Heart left ventricle (tissue), 16 donors: ENCODE measurements at regions not wholly inside any gene's neighbourhood (a gene's known extent, or its start where the extent isn't known, plus 50 kb on each side); places are given as distances from the start of the nearest gene placed in this dataset.

Experiments used
- ATAC-seq, 4 donors: fragments of 200-7000 bp; cut with Tn5 transposase; one replicate each; pipeline ENCODE4 v1.9.1; 2020 to 2022; ENCODE audit warnings: moderate library complexity in 4 of 4, mild to moderate bottlenecking in 3 of 4, moderate number of reproducible peaks in 1 of 4
- DNase-seq, 5 donors: peaks; one replicate each; pipeline ENCODE4 v3.0.0-alpha.2; 2020
- H3K27ac ChIP-seq, 12 donors: fragments of 200-600 bp; sonication (generic) in 4 of 12; one replicate each; pipeline versions ENCODE4 v1.5.0 to v1.8.0; 2016 to 2022; ENCODE audit warnings: mild to moderate bottlenecking in 2 of 12
- H3K27me3 ChIP-seq, 9 donors: fragments of 200-600 bp; sonication (generic) in 2 of 9; one replicate each; pipeline versions ENCODE4 v1.5.1 to v1.8.0; 2016 to 2022; ENCODE audit warnings: mild to moderate bottlenecking in 3 of 9
- H3K36me3 ChIP-seq, 9 donors: fragments of 200-600 bp; sonication (generic) in 2 of 9; one replicate each; pipeline versions ENCODE4 v1.5.0 to v1.8.0; 2018 to 2022; ENCODE audit warnings: mild to moderate bottlenecking in 2 of 9
- H3K4me1 ChIP-seq, 12 donors: fragments of 200-600 bp; sonication (generic) in 4 of 12; one replicate each; pipeline versions ENCODE4 v1.5.0 to v1.8.0; 2016 to 2022; ENCODE audit warnings: mild to moderate bottlenecking in 3 of 12
- H3K4me3 ChIP-seq, 12 donors: fragments of 200-600 bp; sonication (generic) in 4 of 12; one replicate each; pipeline versions ENCODE4 v1.5.0 to v1.8.0; 2017 to 2022; ENCODE audit warnings: mild to moderate bottlenecking in 9 of 12, moderate library complexity in 4 of 12
- H3K9me3 ChIP-seq, 12 donors: fragments of 200-600 bp; sonication (generic) in 4 of 12; one replicate each; pipeline versions ENCODE4 v1.5.0 to v1.8.0; 2016 to 2022; ENCODE audit warnings: mild to moderate bottlenecking in 1 of 12
- POLR2A ChIP-seq, 2 donors: fragments of 450-650 bp; IDR thresholded peaks; one replicate each; pipeline ENCODE4 v1.6.1; 2017; ENCODE audit warnings: antibody characterized with exemption in 2 of 2, mild to moderate bottlenecking in 2 of 2, moderate library complexity in 2 of 2
- WGBS, 4 donors: extraction: QIAGEN DNeasy Blood & Tissue Kit in 2 of 4; methylation state at CpG; one replicate each; pipeline versions ENCODE4 v1.1.5 to v1.1.7; 2013 to 2018; 5-methylcytosine and 5-hydroxymethylcytosine counted together
- intact Hi-C, 10 donors: fragments of 100-400 bp; cut with DNase I; formaldehyde crosslinking; loops; one replicate each; pipeline versions ENCODE4 v1.11.1 to v1.14.2; 2022
- TF ChIP-seq, protein P1 (sequence below), 12 donors: fragments of 200-600 bp; sonication (generic) in 4 of 12; IDR thresholded peaks; one replicate each; pipeline versions ENCODE4 v1.5.0 to v1.8.0; 2018 to 2022; ENCODE audit warnings: antibody characterized with exemption in 12 of 12, mild to moderate bottlenecking in 5 of 12
- donor health status: ischemic (EF 13 %, LVEDD 7.1; RV severe dilation, severe dysfunction).
- donor health status: healthy with polysubstance abuse.
- donor health status: DM: no; HTN: yes; CAD: no.
- donor health status: DM: no; HTN: no; CAD: no.
- donor health status: ischemic (EF 25% LVEDD 6.9; RV normal size, moderate dysfunction).
- donor health status: ischemic (EF 25% LVEDD 5.7; RV mildly dilated, moderate dysfunction).
- donor health status: healthy.
- donor health status: DM: yes; HTN: yes; CAD: no.
- donor health status: ischemic (EF 35%, LVEDD 5.7; RV mildly dilated, moderate dysfunction).
- donor health status: nonischemic (EF 11% LVEDD 7.7; RV severe dilation, severe dysfunction).
- donor health status: DM: yes; HTN: yes; CAD: no.
- donor health status: PGD.
- donor health status: ischemic (EF 29% LVEDD 5.4; RV normal size, mild dysfunction).
- donor health status: nonischemic (EF 23%, LVEDD 6.1; RV moderate dilation, normal function).

DNA sequence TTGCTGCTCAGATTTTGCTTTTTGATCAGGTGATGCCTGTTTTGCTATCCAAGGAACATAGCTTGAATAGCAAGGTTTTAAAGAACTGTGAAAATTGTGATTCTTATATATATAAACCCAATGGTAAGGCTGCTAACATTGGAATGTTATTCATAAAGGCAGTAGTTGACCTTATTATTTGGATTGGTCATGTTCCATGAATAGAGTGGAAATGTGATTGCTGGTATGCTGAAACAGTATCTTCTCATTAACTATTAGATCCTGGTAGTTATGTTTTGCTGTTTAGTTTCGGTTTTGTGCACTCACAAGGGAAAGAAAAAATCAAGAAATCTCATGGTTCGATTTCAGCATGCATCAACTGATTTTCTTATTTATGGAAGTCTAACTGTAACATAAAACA lies 78.7 kb upstream of the NPHP3 start:
- Histone ChIP-seq H3K36me3 (no peaks in the 10 kb centered on the region), H3K27me3 (no peaks in the 10 kb centered on the region), H3K27ac (peak overlapping the region in 1 of 12 donors; percentile 15), H3K9me3 (peaks cover 0 to 4% (median 0%) of the 10 kb centered on the region in 12 donors), H3K4me3 (no peak overlapping the region), H3K4me1 (peaks cover 0 to 3% (median 0%) of the 10 kb centered on the region in 12 donors)
- no peak for ATAC-seq
- TF ChIP-seq POLR2A (IDR thresholded peaks at IDR 0.05), result no peak
- TF ChIP-seq, protein P1, sequence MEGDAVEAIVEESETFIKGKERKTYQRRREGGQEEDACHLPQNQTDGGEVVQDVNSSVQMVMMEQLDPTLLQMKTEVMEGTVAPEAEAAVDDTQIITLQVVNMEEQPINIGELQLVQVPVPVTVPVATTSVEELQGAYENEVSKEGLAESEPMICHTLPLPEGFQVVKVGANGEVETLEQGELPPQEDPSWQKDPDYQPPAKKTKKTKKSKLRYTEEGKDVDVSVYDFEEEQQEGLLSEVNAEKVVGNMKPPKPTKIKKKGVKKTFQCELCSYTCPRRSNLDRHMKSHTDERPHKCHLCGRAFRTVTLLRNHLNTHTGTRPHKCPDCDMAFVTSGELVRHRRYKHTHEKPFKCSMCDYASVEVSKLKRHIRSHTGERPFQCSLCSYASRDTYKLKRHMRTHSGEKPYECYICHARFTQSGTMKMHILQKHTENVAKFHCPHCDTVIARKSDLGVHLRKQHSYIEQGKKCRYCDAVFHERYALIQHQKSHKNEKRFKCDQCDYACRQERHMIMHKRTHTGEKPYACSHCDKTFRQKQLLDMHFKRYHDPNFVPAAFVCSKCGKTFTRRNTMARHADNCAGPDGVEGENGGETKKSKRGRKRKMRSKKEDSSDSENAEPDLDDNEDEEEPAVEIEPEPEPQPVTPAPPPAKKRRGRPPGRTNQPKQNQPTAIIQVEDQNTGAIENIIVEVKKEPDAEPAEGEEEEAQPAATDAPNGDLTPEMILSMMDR (IDR thresholded peaks at IDR 0.05), result no peak
- no peak for DNase-seq
- intact Hi-C loops, result no loop called here
- WGBS, 4 donors, result 53 to 57% (median 54%) methylated on average over 2 of the region's 2 CpGs

DNA sequence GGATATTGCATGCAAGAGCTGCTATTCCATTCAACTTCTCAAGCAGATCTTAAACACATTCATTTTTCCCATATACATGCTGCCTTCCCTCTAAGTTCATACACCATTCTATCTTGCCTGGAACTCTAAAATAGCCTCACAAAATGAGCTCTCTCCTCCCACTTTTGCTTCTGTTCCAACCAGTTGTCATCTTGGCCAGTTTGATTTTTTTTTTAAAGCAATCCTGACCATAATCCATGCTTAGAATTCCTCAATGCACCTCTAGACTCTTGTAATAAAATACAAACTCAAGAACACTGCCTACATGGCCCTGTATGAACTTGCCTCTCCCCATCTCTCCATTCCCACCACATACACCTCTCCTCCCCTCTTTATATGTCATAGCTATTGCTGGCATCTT lies 68.6 kb upstream of the NPHP3 start:
- H3K9me3 ChIP-seq, result no peaks in the 10 kb centered on the region
- no peak overlapping the region for H3K4me3 ChIP-seq
- H3K4me1 ChIP-seq, result peaks cover 0 to 22% (median 11%) of the 10 kb centered on the region in 12 donors
- no peaks in the 10 kb centered on the region for H3K27me3 ChIP-seq
- H3K36me3 ChIP-seq, result no peaks in the 10 kb centered on the region
- ATAC-seq, result no peak
- no peak for DNase-seq
- TF ChIP-seq POLR2A (IDR thresholded peaks at IDR 0.05), result no peak
- TF ChIP-seq, protein P1 (IDR thresholded peaks at IDR 0.05), result no peak
- intact Hi-C loops, result no loop called here
- no peak overlapping the region for H3K27ac ChIP-seq

DNA sequence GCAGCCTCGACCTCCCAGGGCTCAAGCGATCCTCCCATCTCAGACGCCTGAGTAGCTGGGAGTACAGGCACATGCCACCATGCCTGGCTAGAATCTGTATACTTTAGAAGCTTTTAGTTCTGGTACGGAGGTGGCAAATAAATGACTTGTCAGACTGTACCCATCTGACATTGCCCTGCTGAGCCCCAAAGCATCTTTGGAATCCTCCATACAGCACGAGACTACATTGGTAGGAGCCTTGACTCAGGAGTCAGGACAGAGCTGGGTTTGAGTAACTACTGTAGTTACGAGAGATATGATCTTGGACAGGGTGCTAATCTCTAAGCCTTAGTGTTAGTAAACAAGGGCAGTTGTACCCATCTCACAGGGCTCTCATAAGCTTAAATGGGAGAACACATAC lies 67.8 kb upstream of the NPHP3 start:
- Histone ChIP-seq H3K27me3 (no peaks in the 10 kb centered on the region), H3K4me1 (peaks cover 0 to 27% (median 11%) of the 10 kb centered on the region in 12 donors), H3K9me3 (no peaks in the 10 kb centered on the region), H3K4me3 (no peak overlapping the region), H3K27ac (no peak overlapping the region), H3K36me3 (no peaks in the 10 kb centered on the region)
- ATAC-seq (no peak), DNase-seq (no peak)
- TF ChIP-seq, protein P1 (IDR thresholded peaks at IDR 0.05), result no peak
- no peak for TF ChIP-seq POLR2A (IDR thresholded peaks at IDR 0.05)
- intact Hi-C loops, result no loop called here
- WGBS, 4 donors, result 86 to 87% (median 87%) methylated on average over 6 of the region's 6 CpGs

DNA sequence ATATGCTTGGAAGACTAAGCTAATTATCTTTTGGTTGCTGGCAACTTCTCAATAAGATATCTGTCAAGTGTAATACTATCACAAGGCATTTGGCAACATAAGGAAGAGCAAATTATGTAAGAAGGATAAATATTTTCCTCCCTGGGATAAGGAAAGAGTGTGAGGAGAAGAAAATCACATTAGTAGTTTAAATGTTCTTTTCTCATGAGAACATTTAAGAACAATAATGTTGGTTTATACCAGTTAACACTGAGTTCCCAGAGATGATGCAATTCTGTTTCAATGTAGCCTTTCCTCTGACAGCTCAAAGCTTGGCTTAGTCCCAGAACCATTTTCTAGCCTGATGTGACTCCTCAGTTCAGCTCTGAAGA lies 66.1 kb upstream of the NPHP3 start:
- ATAC-seq, result peak; percentile 56 to 88 (median 82)
- TF ChIP-seq, protein P1 (IDR thresholded peaks at IDR 0.05), result no peak
- no peak for TF ChIP-seq POLR2A (IDR thresholded peaks at IDR 0.05)

More for the DNA sequence above, 66.1 kb upstream of the NPHP3 start:
- H3K4me3 ChIP-seq, result no peak overlapping the region
- H3K36me3 ChIP-seq, result no peaks in the 10 kb centered on the region
- H3K9me3 ChIP-seq, result no peaks in the 10 kb centered on the region
- peak overlapping the region in 11 of 12 donors; percentile 12 to 64 (median 48) for H3K27ac ChIP-seq
- peaks cover 0 to 27% (median 13%) of the 10 kb centered on the region in 12 donors for H3K4me1 ChIP-seq
- no peaks in the 10 kb centered on the region for H3K27me3 ChIP-seq
- DNase-seq, result peak in 3 of 5 donors; percentile 23 to 46 (median 33)
- intact Hi-C loops, result no loop called here
